ENCODE measurements at regions not wholly inside any gene's neighbourhood (a gene's known extent, or its start where the extent isn't known, plus 50 kb on each side); places are given as distances from the start of the nearest gene placed in this dataset.

DNA sequence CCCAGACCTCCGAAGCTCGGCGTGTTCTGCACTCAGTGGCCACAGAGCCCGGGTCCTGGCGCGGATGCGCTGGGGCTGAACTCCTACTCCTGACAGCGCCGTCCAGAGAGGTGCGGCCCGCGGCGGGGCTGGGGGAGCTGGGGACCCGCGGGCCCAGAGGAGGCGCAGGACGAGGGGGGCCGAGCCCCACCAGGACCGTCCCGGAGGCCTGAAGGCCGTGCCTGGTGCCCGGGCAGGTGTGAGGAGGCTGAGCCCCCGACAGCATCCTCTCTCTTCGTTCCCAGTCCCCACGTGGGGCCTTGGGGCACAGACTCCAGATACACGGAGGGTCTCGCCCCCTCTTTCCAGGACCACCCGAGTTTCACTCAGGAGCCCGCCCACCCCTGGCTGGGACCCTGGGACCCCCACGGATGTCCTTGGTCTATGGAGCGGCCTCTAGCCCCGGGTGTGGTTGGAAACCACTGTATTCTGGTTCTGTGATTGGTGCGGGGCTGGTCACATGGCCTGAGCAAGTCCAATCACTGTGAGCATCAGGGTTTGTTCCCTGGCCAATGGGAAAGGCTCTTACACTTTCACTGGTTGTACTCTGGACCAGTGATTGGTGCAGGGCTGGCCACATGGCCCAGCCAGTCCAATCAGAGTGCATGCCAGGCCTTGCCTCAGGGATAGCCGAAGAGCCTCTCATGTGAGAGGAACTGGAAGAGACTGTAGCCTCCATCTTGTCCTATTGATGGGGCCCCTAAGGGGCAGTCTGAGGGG is 217.6 kb upstream of the SFSWAP start:
- TF ChIP-seq, protein P1, sequence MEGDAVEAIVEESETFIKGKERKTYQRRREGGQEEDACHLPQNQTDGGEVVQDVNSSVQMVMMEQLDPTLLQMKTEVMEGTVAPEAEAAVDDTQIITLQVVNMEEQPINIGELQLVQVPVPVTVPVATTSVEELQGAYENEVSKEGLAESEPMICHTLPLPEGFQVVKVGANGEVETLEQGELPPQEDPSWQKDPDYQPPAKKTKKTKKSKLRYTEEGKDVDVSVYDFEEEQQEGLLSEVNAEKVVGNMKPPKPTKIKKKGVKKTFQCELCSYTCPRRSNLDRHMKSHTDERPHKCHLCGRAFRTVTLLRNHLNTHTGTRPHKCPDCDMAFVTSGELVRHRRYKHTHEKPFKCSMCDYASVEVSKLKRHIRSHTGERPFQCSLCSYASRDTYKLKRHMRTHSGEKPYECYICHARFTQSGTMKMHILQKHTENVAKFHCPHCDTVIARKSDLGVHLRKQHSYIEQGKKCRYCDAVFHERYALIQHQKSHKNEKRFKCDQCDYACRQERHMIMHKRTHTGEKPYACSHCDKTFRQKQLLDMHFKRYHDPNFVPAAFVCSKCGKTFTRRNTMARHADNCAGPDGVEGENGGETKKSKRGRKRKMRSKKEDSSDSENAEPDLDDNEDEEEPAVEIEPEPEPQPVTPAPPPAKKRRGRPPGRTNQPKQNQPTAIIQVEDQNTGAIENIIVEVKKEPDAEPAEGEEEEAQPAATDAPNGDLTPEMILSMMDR (conservative IDR thresholded peaks at IDR 0.05): no peak
- no peak for TF ChIP-seq ZFX (IDR thresholded peaks at IDR 0.05)
- H3K27ac ChIP-seq: no peak overlapping the region

DNA sequence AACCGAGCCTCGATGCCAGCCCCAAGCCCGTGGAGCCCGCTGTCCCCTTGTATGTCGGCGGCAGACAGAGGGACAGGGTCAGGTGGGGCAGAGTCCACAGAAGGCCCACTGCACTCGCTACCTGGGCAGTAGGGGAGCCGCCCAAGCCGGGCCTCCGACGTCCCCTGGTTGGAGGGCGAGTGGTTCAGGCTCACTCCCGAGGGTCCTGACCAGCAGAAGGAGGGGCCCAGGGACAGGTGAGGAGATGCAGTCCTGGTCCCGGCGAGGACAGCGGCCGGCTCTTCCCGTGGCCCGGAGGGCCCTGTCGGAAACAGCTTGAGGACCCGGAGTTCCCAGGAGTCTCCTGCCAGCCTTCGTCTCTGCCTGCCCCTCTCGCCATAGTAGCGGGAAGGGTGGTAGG is 216.7 kb upstream of the SFSWAP start:
- TF ChIP-seq, protein P1 (conservative IDR thresholded peaks at IDR 0.05): no peak
- no peak for TF ChIP-seq ZFX (IDR thresholded peaks at IDR 0.05)
- no peak overlapping the region for H3K27ac ChIP-seq

DNA sequence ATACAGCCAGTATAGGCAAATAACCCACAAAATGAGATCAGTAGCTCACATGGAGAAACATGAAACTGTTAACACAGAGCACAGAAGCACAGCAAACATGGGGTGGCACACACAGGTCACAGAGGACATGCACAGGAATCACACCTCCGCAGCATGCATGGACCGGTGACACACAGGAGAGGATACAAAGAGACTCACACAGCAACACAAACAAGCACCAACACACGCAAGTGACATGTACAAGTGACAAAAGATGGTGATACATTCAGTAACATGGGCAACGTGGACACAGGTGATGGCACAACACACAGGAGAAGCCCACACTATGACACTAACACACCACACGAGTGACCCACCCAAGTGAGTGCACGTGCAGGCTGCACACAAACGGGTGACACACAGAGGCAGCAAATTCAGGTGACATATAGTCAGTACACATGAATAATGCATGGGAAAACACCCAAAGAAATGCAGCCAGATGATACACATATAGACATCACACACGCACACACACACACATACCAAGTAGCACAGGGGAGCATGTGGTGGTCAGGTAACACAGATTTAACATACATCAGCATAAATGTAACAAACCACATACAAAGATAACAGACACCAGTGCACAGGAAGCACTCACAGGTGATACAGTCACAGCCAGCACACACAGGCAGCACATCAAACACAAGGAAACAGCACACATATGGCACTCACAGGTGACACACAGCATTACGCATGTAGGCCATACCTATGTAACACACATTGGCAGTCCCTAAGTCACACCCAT is 216.0 kb upstream of the SFSWAP start:
- TF ChIP-seq, protein P1 (conservative IDR thresholded peaks at IDR 0.05): no peak
- TF ChIP-seq ZFX (IDR thresholded peaks at IDR 0.05): no peak
- H3K27ac ChIP-seq: no peak overlapping the region

DNA sequence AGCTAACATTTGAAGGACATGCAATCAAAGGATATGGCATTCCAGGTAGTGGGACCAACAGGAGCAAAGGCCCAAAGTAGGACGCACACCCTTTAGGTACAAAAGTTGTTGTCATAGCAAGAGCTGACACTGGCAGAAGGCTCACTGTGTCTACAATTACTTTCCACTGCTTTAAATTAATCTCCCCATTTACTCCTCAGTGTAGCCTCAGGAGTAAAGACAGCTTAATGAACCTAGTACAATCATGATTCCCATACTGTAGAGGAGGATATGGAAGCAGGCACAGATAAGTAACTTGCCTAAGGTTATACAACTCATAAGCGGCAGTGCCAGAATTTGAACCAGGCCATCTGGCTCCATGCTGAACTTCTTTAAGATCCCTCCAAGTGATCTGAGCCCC is 212.9 kb upstream of the SFSWAP start:
- H3K27ac ChIP-seq: no peak overlapping the region
- no peak for TF ChIP-seq ZFX (IDR thresholded peaks at IDR 0.05)
- TF ChIP-seq, protein P1 (conservative IDR thresholded peaks at IDR 0.05): no peak

DNA sequence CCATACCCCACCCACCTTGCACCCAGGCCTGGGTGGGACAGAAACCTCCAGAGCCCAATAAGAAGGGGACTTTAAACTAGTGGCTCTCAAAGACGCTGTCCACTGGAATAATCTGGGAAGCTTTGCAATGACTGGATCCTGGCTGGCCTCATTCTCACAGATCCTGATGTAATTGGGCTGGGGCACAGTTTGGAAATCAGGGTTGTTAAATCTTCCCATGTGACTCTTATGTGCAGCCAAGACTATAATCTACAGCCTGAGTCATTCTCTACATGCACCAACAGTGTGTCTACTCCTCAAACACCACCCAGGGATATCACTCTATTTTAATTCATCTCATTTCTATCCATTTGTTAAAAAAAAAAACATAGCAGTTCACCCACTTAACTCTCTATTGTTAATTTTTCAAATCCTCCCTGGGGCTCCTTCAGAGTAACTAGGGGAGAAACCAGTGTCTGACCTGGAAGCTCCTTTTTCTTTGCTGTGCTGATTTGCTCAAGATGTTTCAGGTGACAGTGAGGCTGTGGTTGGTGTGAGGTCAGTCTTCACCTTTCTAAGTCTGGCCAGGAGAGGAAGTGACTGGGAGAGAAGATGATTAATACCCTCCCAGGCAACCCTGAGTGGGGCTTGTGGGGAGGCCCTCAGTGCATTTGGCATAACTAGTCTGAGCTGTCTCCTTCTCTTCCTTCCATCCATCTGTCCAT is 211.6 kb upstream of the SFSWAP start:
- H3K27ac ChIP-seq: no peak overlapping the region
- TF ChIP-seq ZFX (IDR thresholded peaks at IDR 0.05): no peak
- TF ChIP-seq, protein P1 (conservative IDR thresholded peaks at IDR 0.05): no peak

DNA sequence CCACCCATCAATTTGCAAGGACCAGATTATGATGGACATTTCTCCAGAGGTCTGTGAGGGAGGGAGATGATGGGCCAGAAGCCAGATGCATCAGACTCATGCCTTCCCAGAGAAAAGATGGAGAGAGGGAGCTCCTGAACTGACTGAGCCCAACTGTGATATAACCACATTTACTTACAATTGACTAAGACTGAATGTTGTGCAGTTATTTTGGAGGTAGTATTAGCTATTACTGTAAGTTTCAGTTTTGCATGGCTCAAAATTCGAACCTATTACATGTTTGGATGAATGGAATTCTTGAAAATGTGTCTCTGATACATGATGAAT is 211.1 kb upstream of the SFSWAP start:
- no peak overlapping the region for H3K27ac ChIP-seq
- TF ChIP-seq ZFX (IDR thresholded peaks at IDR 0.05): no peak
- TF ChIP-seq, protein P1 (conservative IDR thresholded peaks at IDR 0.05): no peak

DNA sequence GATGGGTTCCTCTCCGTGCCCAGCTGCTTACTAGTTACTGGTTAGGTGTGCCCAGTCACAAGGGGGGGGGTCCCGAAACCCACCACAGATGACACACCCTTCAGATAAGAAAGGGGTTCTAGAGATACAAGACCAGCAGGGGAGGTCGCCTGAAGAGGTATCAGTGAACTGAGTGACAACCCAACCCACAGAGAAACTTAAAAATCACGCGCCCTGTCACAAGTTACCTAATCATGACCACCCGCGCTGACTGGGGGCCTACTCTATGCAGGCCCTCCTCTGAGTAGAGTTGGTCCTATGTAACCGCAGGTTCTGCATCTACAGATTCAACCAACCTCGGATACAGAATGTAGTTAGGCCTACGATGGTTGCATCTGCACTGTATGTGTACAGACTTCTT is 210.3 kb upstream of the SFSWAP start:
- H3K27ac ChIP-seq: no peak overlapping the region
- TF ChIP-seq, protein P1 (conservative IDR thresholded peaks at IDR 0.05): no peak
